Large intestine (tissue), 3 donors: ENCODE measurements at regions not wholly inside any gene's neighbourhood (a gene's known extent, or its start where the extent isn't known, plus 50 kb on each side); places are given as distances from the start of the nearest gene placed in this dataset.
"Not testable (repeated sequence)": the region's sequence is repeated elsewhere in the genome, so short reads cannot be mapped to it uniquely, and the experiment has no call there.

ENCODE experiments used
- DNase-seq, 2 donors: peaks; one replicate each; pipeline versions ENCODE4 v3.0.0 to v3.0.0-alpha.2; 2013
- H3K27ac ChIP-seq: one replicate; pipeline ENCODE4 v1.5.1; 2013; ENCODE audit warnings: low read length
- H3K27me3 ChIP-seq: 2 replicates; pipeline ENCODE4 v1.6.1; 2013; ENCODE audit warnings: low read length; ENCODE audit not compliant: control insufficient read depth, insufficient read depth
- H3K36me3 ChIP-seq: 2 replicates; pipeline ENCODE4 v1.6.1; 2013; ENCODE audit warnings: low read length; ENCODE audit not compliant: control insufficient read depth, insufficient read depth
- H3K4me1 ChIP-seq: one replicate; pipeline ENCODE4 v1.6.1; 2013; ENCODE audit warnings: low read length; ENCODE audit not compliant: control insufficient read depth, insufficient read depth
- H3K4me3 ChIP-seq: one replicate; pipeline ENCODE4 v1.5.1; 2013; ENCODE audit warnings: low read length
- H3K9me3 ChIP-seq: one replicate; pipeline ENCODE4 v1.6.1; 2013; ENCODE audit warnings: mild to moderate bottlenecking, low read depth, low read length, moderate library complexity; ENCODE audit not compliant: control insufficient read depth
- WGBS: methylation state at CpG from one replicate; pipeline ENCODE4 v1.1.5; 2013; ENCODE audit warnings: low lambda C conversion rate; ENCODE audit not compliant: insufficient coverage; 5-methylcytosine and 5-hydroxymethylcytosine counted together

- DNase-seq, H3K4me3 ChIP-seq, H3K27ac ChIP-seq, H3K9me3 ChIP-seq, H3K4me1 ChIP-seq, H3K27me3 ChIP-seq, H3K36me3 ChIP-seq: not testable (repeated sequence)
- WGBS = no CpG with 5 or more reads among the region's 1 CpG
Observed at GRCh38 chr10:46202405-46202804, 84.4 kb upstream of the ANTXRL start.

- DNase-seq, H3K27ac ChIP-seq, H3K36me3 ChIP-seq, H3K4me1 ChIP-seq, H3K9me3 ChIP-seq, H3K27me3 ChIP-seq, H3K4me3 ChIP-seq: not testable (repeated sequence)
- WGBS = no CpG with 5 or more reads among the region's 20 CpGs
Observed at GRCh38 chr10:46204482-46205102, 82.2 kb upstream of the ANTXRL start.

GRCh38 chr10:46210427-46210826 lies 76.4 kb upstream of the ANTXRL start:
- H3K4me1 ChIP-seq, H3K27ac ChIP-seq, H3K36me3 ChIP-seq, H3K27me3 ChIP-seq, H3K9me3 ChIP-seq, H3K4me3 ChIP-seq, DNase-seq: not testable (repeated sequence)
- WGBS = no CpG with 5 or more reads among the region's 2 CpGs

- Histone ChIP-seq H3K27me3 (no peaks in the 10 kb centered on the region), H3K9me3 (no peaks in the 10 kb centered on the region), H3K4me3 (no peak overlapping the region), H3K36me3 (no peaks in the 10 kb centered on the region), H3K4me1 (no peaks in the 10 kb centered on the region), H3K27ac (no peak overlapping the region)
- WGBS = no CpG with 5 or more reads among the region's 4 CpGs
- DNase-seq = no peak
Observed at GRCh38 chr10:46215426-46215825, 71.4 kb upstream of the ANTXRL start.

- no peak for DNase-seq
- H3K36me3 ChIP-seq = no peaks in the 10 kb centered on the region
- no CpG with 5 or more reads among the region's 6 CpGs for WGBS
- no peaks in the 10 kb centered on the region for H3K27me3 ChIP-seq
- H3K27ac ChIP-seq = no peak overlapping the region
- no peak overlapping the region for H3K4me3 ChIP-seq
- H3K4me1 ChIP-seq = no peaks in the 10 kb centered on the region
- no peaks in the 10 kb centered on the region for H3K9me3 ChIP-seq
Observed at GRCh38 chr10:46216003-46216634, 70.7 kb upstream of the ANTXRL start.

GRCh38 chr10:46216836-46217751 lies 69.7 kb upstream of the ANTXRL start:
- Histone ChIP-seq H3K9me3 (no peaks in the 10 kb centered on the region), H3K36me3 (no peaks in the 10 kb centered on the region), H3K27ac (no peak overlapping the region), H3K4me1 (no peaks in the 10 kb centered on the region), H3K4me3 (no peak overlapping the region), H3K27me3 (no peaks in the 10 kb centered on the region)
- WGBS = no CpG with 5 or more reads among the region's 17 CpGs
- DNase-seq = no peak

- H3K9me3 ChIP-seq = no peaks in the 10 kb centered on the region
- H3K4me3 ChIP-seq = no peak overlapping the region
- H3K27me3 ChIP-seq = no peaks in the 10 kb centered on the region
- no CpG with 5 or more reads among the region's 6 CpGs for WGBS
- DNase-seq = no peak
- H3K27ac ChIP-seq = no peak overlapping the region
- H3K36me3 ChIP-seq = no peaks in the 10 kb centered on the region
- H3K4me1 ChIP-seq = no peaks in the 10 kb centered on the region
Observed at GRCh38 chr10:46217752-46218453, 68.9 kb upstream of the ANTXRL start.

GRCh38 chr10:46218921-46219320 lies 67.9 kb upstream of the ANTXRL start:
- Histone ChIP-seq H3K27me3 (no peaks in the 10 kb centered on the region), H3K4me1 (no peaks in the 10 kb centered on the region), H3K9me3 (no peaks in the 10 kb centered on the region), H3K36me3 (no peaks in the 10 kb centered on the region), H3K27ac (no peak overlapping the region), H3K4me3 (no peak overlapping the region)
- 90% methylated on average over 1 of the region's 2 CpGs for WGBS
- no peak for DNase-seq

GRCh38 chr10:46219431-46219990 lies 67.3 kb upstream of the ANTXRL start:
- DNase-seq, H3K27me3 ChIP-seq, H3K4me3 ChIP-seq, H3K36me3 ChIP-seq, H3K9me3 ChIP-seq, H3K27ac ChIP-seq, H3K4me1 ChIP-seq: not testable (repeated sequence)
- no CpG with 5 or more reads among the region's 5 CpGs for WGBS

GRCh38 chr10:46220187-46220586 lies 66.6 kb upstream of the ANTXRL start:
- no peak for DNase-seq

More at GRCh38 chr10:46220187-46220586, 66.6 kb upstream of the ANTXRL start:
- no peak overlapping the region for H3K4me3 ChIP-seq
- H3K9me3 ChIP-seq = no peaks in the 10 kb centered on the region
- H3K4me1 ChIP-seq = no peaks in the 10 kb centered on the region
- no peaks in the 10 kb centered on the region for H3K36me3 ChIP-seq
- no peak overlapping the region for H3K27ac ChIP-seq
- H3K27me3 ChIP-seq = no peaks in the 10 kb centered on the region
- WGBS = no CpG with 5 or more reads among the region's 5 CpGs
